HUDEP-2 (cell line): ENCODE measurements at regions not wholly inside any gene's neighbourhood (a gene's known extent, or its start where the extent isn't known, plus 50 kb on each side); places are given as distances from the start of the nearest gene placed in this dataset.
"Not testable (repeated sequence)": the region's sequence is repeated elsewhere in the genome, so short reads cannot be mapped to it uniquely, and the experiment has no call there.

Experiments used
- DNase-seq, 76 experiments: peaks; one replicate each; lab custom pipeline; 2025; ENCODE audit not compliant: unreplicated experiment in 76 of 76; lab: John Stamatoyannopoulos, UW

DNA sequence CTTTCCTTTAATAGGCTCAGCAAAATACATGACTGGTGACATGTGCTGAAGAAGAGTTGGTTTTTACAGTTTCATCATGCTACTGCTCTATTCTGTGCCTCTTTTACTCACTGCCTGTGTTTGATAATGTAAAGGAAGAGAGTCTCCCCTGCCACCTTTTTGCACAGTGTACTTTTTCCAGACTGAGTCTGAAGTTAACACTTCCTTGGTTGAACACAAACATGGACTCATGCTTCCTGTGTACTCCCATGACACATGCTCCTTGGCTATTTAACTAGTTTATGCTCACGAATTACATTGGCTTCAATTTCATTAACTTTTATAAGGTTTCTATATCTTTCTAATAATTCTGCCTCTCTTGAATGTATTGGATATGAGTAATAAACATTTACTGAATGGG, 396.1 kb downstream of the VGLL3 start:
- DNase-seq = no peak

DNA sequence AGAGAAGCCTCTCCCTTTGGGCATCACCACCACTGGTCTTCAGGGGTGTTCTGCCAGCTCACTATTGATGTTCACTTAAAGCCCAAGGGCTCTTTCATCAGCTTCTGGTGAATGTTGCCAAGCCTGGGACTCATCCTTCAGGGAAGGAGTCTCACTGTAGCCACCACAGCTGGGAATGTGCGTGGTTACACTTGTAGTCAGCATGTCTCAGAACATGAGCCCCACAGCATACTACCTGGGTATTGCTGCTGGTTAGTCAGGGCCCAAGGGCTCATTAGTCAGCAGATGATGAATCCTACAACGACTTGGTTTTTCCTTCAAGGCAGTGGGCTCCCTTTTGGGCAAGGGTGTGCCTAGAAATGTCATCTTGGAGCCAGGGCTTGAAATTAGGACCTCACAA, 412.9 kb downstream of the VGLL3 start:
- DNase-seq = no peak

DNA sequence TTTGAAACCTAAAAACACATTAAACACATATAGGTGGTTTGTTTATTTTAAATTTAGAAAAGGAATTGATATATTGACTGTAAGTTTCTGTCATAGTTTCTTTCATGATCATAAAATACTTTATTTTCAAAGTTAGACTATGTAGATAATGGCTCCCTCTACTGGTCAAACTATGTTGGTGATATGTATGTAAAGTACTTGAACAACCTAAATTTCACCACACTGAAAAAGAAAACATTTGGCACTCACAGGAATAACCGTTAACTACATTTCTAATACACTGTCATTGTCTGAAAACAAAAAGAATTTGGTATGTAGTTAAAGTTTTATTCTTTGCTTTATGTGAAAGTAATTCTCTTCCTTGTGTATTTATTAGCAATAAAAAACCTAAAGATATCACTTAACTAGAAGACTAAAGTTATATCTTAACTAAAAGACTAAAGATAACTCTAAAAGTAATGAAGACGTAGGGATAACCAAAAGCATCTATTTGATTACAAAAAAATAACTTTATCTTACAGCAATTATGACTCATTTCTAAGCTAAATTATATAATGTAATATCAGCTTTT, 427.5 kb downstream of the VGLL3 start:
- peak in 8 of 76 experiments; percentile 0 to 41 (median 2) for DNase-seq

DNA sequence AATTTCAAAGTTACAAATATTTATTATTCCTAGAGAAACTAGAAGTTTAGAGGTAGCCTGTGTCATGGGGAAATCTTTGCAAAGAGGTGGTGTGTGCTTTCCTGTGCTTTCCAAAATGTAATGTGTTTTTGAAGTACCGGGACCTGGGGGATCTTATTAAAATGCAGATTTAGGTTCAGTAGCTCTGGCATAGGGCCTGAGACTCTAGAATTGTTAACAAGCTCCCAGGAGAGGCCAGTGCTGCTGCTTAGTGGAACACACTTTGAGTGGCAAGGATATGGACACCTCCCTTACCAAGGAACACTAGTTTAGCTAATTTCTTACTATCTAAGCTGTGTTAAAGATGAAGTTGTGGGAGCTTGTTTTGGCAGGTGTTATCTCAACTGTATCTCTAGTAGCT, 428.9 kb downstream of the VGLL3 start:
- DNase-seq = no peak

DNA sequence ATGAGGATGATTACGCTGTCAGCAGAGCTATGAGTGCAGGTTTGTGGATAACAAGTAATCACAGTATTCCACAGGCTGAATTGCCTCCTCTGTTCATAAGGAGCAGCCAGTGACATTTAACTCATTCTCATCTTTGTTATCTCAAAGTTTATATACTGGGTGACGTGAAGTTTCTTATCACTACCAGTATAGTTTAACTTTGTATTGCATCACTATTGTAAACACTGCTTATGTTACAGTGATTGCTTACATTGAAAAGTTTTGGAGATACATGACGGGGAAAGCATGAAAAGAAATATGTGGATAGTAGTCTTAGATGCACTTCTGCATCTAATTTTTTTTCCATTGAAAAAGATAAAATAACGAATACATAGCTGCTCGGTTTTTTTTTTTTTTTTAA, 429.7 kb downstream of the VGLL3 start:
- no peak for DNase-seq

DNA sequence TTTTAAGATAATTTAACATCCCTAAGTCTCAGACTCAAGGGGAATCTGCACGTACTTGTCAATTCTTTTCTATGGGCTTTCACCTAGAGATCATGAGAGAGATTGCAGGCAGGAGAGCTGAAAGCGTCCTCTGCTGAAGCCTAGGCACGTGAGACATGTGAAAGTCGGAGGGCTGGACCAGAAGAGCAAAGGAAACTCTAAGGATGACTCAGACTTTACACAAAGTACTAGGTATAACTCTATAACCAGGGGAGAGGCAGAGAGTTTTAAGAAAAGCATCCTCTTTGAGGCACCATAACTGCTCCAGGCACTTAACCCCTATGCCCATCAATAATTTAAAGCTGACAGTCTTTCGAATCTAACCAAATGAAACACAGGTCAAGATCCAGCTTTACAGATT, 436.6 kb downstream of the VGLL3 start:
- no peak for DNase-seq

DNA sequence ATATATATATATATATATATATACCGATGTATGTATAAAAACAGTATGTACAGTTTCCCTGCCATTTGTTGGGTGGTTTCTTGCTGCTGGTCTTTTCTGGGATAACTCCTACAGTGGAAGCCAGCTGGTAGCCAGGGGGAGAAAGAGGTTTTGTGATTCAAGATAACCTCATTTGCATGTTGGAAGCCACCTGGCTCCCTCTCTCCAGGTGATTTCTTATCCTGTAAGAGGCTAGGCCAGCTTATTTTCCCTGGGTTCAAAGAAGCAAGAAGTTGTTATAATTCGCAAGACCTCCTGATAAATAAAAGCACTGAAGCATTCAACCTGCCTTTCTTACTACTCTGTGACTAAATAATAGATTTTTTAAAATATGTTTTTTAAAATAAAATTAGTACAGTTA, 443.3 kb downstream of the VGLL3 start:
- no peak for DNase-seq

DNA sequence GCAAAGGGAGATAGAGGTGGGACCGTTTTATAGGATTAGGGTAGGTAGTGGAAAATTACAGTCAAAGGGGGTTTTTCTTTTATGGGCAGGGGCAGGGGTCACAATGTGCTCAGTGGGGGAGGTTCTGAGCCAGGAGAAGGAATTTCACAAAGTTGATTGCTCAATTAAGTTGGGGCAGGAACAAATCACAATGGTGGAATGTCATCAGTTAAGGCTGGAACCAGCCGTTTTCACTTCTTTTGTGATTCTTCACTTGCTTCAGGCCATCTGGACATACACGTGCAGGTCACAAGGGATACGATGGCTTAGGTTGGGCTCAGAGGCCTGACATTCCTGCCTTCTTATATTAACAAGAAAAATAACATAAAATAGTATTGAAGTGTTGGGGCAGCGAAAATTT, 453.8 kb downstream of the VGLL3 start:
- no peak for DNase-seq

DNA sequence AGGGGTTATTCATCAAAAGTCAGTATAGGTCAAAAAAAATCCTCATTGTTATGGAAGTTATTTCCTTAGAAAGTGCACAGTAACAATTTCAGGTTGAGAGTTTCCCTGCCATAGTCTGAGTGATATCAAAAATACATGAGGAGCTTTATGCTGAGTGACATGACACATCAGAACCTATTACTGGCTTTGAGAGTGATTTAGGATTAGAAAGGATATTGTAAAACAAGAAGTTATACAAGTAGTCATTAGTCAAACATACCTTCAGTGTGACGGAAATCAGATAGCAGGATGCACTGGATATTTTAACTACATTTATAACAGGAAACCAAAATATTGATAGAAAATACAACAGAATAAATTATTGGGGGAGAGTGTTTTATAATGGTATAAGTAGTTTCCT, 471.1 kb downstream of the VGLL3 start:
- no peak for DNase-seq

DNA sequence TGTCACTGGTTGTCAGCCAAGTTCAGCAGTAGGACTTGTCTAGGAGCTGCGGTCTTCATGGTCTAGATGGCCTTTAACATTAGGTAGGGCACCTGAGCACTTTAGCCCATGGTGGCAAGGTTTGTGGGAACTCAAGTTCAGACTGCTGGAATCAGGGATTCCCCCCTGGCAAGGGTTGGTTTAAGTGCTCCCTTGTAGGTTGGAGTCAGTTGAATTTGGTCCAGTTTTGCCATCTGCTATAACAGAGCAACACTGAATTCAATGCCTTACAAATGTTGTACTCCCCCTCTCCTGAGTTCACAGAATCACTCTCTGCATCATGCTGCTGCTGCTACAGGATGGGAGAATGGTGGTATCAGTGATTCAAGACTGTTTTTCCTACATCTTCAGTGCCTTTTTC, 509.3 kb downstream of the VGLL3 start:
- DNase-seq = no peak

DNA sequence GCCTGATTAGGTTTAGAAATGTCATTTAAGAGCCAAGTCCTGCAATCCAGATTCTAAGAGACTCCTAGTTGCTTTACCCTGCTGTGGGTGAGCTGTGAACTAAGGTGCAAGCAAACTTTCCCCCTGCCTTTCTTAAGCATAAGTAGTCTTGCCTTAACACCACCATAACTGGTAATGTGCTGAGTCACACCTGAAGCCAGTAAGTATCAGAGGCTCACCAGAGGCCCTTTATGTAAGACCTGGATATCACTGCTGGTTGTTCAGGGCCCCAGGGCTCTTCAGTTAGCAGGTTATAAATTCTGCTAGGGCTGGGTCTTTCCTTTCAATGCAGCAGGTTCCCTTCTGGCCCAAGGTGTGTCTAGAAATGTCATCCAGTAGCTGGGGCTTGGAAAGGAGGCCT, 509.9 kb downstream of the VGLL3 start:
- no peak for DNase-seq

DNA sequence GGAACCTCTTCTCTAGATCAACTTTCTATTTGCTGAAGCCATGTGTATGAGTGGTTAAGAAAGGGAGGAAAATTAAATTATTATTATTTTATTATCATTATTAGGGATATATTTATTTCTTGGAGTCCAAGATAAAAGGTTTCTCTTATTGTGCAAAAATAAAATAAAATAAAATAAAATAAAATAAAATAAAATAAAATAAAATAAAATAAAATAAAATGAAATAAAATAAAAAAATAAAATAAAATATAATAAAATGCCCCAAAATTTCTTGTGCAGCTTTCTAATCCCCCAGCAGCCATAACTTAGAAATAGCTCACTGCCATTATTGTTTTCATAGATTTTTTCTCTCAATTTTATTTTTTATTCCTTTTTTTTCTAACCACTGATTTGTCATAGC, 526.8 kb downstream of the VGLL3 start:
- DNase-seq = no peak

DNA sequence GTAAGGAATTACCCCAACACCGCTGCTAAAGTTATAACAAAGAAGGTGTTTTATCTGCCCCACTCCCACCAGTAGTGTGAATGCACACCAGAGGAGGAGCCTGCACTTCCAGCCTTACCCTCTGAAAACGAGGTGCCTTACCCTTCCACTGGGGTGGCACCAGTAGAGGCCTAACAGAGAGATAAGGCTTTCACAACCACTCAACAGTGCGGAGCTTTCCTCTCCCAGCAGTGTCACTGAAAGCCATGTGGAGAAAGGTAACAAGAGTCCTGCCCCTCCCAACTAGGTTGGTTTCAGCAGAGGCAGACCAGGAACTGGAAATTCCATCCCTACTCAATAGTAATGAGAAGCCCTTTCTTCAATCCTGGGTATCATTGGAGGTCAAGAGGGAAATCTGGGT, 539.2 kb downstream of the VGLL3 start:
- no peak for DNase-seq

DNA sequence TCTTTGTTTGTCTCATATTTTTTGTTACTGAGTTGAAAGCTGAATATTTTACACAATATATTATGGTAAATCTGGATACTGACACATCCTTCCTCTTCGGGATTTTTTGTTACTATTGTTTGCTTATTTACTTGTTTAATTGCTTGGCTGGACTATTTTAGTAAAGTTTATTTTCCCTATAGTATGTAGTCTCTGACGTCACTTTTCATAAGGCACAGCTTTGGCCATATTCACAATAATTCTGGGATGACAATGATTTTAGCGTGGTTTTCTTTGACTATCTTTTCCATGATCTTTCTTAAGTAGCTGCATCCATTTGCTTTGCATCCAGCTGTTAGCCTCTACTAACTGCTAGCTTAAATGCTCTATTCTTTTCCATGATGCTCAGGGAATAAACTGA, 552.4 kb downstream of the VGLL3 start:
- DNase-seq = no peak

DNA sequence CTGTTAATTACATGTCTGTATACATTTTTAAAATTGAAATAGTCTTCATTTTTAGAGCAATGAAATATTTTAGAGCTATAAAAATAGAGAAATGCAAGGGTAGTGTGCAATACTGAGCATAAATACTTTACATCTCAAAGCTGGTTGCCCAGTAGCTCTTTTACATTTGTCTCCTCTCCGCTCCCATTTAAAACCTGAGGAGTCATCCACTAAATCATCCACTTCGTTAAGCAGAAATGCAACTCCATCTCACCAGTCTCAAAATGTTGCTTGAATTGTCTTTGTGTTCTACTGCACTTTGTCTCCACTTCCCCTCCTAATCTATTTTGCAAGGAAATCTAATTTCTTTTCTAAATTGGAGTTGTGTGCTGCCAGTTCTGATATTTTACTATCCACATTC, 563.6 kb downstream of the VGLL3 start:
- DNase-seq = no peak

DNA sequence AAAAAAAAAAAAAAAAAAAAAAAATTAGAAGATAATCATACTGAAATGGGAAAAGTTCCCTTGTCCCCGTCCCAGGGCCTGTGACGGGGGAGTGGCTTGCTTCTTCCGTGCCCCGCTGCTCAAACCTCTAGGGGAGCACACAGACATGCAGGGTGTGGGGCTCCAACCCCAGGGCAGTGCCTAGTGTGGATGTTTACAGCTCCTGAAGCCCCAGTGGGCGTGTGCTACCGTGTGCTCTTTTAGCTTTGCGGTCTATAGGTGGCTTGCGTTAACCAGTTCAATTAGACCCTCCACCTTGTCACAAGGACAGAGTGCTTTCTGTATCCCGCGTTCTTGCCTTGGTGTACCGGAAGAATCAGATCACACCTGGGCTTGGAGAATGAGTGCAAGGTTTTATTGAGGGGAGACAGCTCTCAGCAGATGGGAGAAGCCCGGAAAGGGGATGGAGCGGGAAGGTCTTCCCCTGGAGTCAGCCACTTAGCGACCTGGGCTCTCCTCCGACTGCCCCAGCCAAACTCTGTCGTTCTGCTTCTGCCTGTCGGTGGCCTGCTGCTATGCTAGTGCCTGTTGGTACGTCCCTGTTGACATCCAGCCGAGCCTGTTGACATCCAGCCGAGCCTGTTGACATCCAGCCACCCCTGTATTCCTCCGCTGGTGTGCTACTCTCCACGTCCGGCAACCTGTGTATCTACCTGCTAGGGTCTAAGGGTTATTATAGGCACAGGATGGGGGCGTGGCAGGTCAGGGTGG, 569.8 kb downstream of the VGLL3 start:
- DNase-seq = no peak

DNA sequence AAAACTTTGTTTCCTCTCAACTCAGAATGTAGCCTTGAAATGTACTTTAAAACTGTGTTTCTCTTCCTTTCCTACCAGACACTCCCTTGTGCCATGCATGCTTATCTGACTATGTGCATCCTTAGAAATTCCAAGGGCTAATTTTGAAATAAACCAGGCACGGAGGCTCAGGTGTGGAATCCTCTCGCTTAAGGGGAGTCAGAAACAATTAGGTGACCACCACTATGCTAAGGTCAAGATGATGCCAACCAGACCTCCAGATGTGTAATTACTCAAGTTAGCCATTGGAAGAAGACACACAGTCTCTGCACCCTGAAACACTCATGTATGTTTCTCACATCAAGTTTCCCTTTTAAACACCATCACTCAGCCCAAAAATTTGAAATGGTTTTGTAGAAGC, 572.1 kb downstream of the VGLL3 start:
- DNase-seq = no peak

DNA sequence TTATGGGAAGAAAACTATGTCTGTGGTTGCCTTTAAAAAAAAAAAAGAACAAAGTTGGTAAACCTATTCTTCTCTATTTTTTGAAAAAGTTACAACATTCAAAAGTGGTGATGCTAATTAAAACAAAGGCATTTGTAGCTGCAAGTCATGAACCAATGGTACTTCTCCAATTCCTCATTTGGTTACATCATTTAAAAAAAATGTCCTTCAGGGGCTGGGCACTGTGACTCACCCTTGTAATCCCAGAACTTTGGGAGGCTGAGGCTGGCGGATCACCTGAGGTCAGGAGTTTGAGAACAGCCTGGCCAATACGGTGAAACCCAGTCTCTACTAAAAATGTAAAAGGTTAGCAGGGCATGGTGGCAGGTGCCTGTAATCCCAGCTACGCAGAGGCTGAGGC, 574.6 kb downstream of the VGLL3 start:
- DNase-seq = no peak

DNA sequence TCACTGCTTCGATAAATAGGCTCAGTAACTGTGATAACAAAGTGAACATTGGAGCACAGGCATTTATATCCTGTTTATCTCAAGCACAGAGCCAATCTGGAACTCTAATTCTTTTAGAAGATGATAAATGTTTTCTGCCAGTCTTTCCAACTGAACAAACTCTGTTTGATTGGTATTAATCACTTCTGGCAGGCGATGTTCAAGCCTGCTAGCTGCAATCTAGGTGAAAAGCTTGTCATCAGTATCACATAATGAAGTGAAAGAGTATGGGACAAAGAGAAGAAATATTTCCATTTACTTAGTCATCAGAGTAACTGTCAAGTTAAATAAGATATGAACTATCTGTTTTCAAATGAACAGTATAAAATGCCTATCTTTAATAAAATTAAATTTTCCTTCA, 577.3 kb downstream of the VGLL3 start:
- no peak for DNase-seq

DNA sequence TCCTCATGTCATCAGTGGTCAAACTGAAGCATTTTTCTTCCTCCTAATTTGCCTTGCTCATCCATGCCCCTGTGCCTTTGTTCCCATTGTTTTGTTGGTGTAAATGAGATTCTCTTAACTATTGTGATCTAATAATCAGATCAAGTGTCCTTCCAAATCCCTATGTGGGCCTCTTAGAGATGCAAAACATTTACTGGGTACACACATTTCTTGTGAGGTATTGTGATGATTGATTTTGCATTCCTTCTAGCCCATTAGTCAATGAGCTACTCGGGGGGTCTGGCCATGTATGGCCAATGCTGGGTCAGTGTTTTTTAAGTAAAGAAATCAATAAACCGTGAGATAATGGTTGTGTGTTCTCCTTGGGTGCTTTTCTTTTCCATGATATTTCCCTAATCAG, 580.4 kb downstream of the VGLL3 start:
- no peak for DNase-seq

DNA sequence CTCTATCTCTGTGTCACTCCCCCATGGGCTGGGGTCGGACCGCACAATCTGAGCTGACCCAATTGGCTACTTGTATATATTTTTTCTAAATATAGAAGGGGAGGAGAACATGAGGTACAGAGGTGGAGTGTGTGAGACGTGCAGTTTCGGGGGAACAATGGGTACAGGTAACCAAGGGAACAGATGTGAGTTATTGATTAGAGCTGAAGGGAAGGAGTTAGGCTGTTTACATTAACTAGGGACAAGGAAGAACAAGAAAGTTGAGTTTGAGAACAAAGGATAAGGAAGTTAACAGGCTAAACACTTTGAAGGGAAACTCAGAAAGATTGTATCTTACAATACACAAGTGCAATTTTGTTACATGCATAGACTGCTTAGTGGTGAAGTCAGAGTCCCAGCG, 601.2 kb downstream of the VGLL3 start:
- DNase-seq = not testable (repeated sequence)

DNA sequence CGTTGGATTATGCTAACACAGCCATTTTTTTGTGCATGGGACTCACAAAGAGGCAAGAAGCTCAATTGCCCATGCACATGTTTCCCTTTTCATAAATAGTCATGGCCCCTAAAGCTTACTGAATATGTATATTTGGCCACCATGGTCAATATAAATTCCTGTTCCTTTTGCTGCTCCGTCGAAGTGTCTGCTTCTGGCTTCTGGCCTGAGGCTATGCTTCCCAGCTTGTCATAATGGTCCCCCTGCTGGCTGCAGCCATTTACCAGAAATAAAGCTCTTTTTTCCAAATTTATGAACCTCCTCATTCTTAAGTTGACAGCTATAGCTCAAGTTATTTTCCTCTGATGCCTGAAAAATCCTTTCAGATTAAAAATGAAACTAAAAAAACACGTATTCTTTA, 602.1 kb downstream of the VGLL3 start:
- DNase-seq = no peak

DNA sequence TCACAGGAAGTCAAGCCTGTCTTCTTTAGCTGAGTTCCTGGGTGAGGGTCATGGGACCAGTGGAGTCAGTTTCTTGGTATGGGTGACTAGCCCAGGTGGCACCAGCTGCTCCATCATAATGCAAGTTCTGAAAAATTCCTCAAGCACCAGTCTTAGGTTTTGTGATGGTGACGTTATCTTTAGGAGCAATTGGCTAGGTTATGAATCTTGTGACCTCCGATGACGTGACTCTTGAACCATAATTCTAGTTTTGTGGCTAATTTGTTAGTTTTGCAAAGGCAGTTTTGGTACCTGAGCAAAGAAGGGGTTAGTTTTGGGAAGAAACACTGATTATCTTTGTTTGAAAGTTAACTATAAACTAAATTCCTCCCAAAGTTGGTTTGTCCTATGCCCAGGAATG, 608.4 kb downstream of the VGLL3 start:
- no peak for DNase-seq
